HEK293 (cell line): ENCODE measurements at regions not wholly inside any gene's neighbourhood (a gene's known extent, or its start where the extent isn't known, plus 50 kb on each side); places are given as distances from the start of the nearest gene placed in this dataset.

Source experiments
- CTCF ChIP-seq: fragments of 450-650 bp; formaldehyde crosslinking; IDR thresholded peaks from 2 replicates; pipeline ENCODE4 v1.5.1; 2016; ENCODE audit warnings: missing biosample characterization, missing genetic modification characterization
- YY1 ChIP-seq: fragments of 450-650 bp; formaldehyde crosslinking; IDR thresholded peaks from 2 replicates; pipeline ENCODE4 v1.5.1; 2018; ENCODE audit warnings: missing biosample characterization, missing genetic modification characterization
- ZBTB10 ChIP-seq: fragments of 450-650 bp; formaldehyde crosslinking; IDR thresholded peaks from 2 replicates; pipeline ENCODE4 v1.5.1; 2016; ENCODE audit warnings: missing biosample characterization, missing genetic modification characterization
- ZFP41 ChIP-seq: fragments of 450-650 bp; formaldehyde crosslinking; IDR thresholded peaks from 2 replicates; pipeline ENCODE4 v1.5.1; 2016; ENCODE audit warnings: missing biosample characterization, missing genetic modification characterization, borderline replicate concordance
- ZNF2 ChIP-seq: fragments of 450-650 bp; formaldehyde crosslinking; IDR thresholded peaks from 2 replicates; pipeline ENCODE4 v1.5.1; 2016; ENCODE audit warnings: missing biosample characterization, missing genetic modification characterization
- ZNF529 ChIP-seq: fragments of 450-650 bp; formaldehyde crosslinking; IDR thresholded peaks from 2 replicates; pipeline ENCODE4 v1.5.1; 2017; ENCODE audit warnings: missing genetic modification characterization, missing biosample characterization; ENCODE audit not compliant: insufficient replicate concordance
- ZNF658 ChIP-seq: fragments of 450-650 bp; formaldehyde crosslinking; IDR thresholded peaks from 2 replicates; pipeline ENCODE4; 2016; ENCODE audit warnings: missing biosample characterization, missing genetic modification characterization
- ZNF747 ChIP-seq: fragments of 450-650 bp; formaldehyde crosslinking; IDR thresholded peaks from 2 replicates; pipeline ENCODE4 v1.5.1; 2016; ENCODE audit warnings: missing biosample characterization, missing genetic modification characterization
- ZSCAN18 ChIP-seq: fragments of 450-650 bp; formaldehyde crosslinking; IDR thresholded peaks from 2 replicates; pipeline ENCODE4 v1.5.1; 2016; ENCODE audit warnings: missing biosample characterization, missing genetic modification characterization
- TF ChIP-seq, protein P1 (sequence below): fragments of 450-650 bp; formaldehyde crosslinking; IDR thresholded peaks from 2 replicates; pipeline ENCODE4 v1.5.1; 2016; ENCODE audit warnings: missing biosample characterization, missing genetic modification characterization
- TF ChIP-seq, protein P2 (sequence below): fragments of 450-650 bp; formaldehyde crosslinking; IDR thresholded peaks from 2 replicates; pipeline ENCODE4 v1.5.1; 2016; ENCODE audit warnings: missing biosample characterization, missing genetic modification characterization

DNA sequence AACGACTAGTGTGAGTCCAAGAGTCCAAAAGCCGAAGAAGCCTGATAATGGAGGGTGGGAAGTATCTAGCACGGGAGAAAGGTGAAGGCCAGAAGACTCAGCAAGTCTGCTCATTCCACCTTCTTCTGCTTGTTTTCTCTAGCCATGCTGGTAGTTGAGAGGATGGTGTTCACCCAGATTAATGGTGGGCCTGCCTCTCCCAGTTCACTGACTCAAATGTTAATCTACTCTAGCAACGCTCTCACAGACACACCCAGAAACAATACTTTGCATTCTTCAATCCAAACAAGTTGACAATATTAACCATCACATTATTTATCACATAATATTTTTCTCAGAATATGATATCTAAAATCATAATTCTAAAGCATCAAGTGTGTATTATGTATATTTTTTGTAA lies 1055.1 kb upstream of the PCDH10 start:
- TF ChIP-seq CTCF (tag by site-specific recombination) (no peak), ZBTB10 (no peak), ZNF529 (tag by site-specific recombination) (no peak), ZFP41 (tag by site-specific recombination) (no peak), YY1 (no peak), ZNF658 (tag by site-specific recombination) (no peak), ZNF2 (tag by site-specific recombination) (no peak), ZNF747 (tag by site-specific recombination) (no peak), ZSCAN18 (tag by site-specific recombination) (no peak)
- TF ChIP-seq, protein P1, sequence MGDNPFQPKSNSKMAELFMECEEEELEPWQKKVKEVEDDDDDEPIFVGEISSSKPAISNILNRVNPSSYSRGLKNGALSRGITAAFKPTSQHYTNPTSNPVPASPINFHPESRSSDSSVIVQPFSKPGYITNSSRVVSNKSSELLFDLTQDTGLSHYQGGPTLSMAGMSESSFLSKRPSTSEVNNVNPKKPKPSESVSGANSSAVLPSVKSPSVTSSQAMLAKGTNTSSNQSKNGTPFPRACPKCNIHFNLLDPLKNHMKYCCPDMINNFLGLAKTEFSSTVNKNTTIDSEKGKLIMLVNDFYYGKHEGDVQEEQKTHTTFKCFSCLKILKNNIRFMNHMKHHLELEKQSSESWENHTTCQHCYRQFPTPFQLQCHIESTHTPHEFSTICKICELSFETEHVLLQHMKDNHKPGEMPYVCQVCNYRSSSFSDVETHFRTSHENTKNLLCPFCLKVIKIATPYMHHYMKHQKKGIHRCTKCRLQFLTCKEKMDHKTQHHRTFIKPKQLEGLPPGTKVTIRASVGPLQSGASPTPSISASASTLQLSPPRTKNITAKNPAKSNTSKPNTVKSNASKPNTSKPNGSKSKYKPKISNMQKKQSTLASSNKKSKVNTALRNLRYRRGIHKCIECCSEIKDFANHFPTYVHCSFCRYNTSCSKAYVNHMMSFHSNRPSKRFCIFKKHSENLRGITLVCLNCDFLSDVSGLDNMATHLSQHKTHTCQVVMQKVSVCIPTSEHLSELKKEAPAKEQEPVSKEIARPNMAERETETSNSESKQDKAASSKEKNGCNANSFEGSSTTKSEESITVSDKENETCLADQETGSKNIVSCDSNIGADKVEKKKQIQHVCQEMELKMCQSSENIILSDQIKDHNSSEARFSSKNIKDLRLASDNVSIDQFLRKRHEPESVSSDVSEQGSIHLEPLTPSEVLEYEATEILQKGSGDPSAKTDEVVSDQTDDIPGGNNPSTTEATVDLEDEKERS (tag by site-specific recombination), result no peak
- TF ChIP-seq, protein P2, sequence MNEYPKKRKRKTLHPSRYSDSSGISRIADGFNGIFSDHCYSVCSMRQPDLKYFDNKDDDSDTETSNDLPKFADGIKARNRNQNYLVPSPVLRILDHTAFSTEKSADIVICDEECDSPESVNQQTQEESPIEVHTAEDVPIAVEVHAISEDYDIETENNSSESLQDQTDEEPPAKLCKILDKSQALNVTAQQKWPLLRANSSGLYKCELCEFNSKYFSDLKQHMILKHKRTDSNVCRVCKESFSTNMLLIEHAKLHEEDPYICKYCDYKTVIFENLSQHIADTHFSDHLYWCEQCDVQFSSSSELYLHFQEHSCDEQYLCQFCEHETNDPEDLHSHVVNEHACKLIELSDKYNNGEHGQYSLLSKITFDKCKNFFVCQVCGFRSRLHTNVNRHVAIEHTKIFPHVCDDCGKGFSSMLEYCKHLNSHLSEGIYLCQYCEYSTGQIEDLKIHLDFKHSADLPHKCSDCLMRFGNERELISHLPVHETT, result no peak
